OCI-LY7 (cell line): ENCODE measurements at regions not wholly inside any gene's neighbourhood (a gene's known extent, or its start where the extent isn't known, plus 50 kb on each side); places are given as distances from the start of the nearest gene placed in this dataset.

ENCODE experiments used
- CTCF ChIP-seq: fragments of 200-600 bp; sonication (generic); conservative IDR thresholded peaks from 2 replicates; pipeline ENCODE4 v1.5.1; 2014; ENCODE audit warnings: mild to moderate bottlenecking, antibody characterized with exemption, low read length, moderate library complexity, mixed read lengths
- EZH2phosphoT487 ChIP-seq: fragments of 200-600 bp; sonication (generic); IDR thresholded peaks from 2 replicates; pipeline ENCODE4 v1.6.1; 2018; ENCODE audit warnings: low read depth, borderline replicate concordance, mild to moderate bottlenecking, mixed run types, antibody characterized with exemption, low read length, moderate library complexity, mixed read lengths

GRCh38 chr1:178648151-178648550 lies 76.9 kb upstream of the RALGPS2 start:
- TF ChIP-seq CTCF: no peak
- no peak for TF ChIP-seq EZH2phosphoT487
